ENCODE measurements at regions not wholly inside any gene's neighbourhood (a gene's known extent, or its start where the extent isn't known, plus 50 kb on each side); places are given as distances from the start of the nearest gene placed in this dataset.

GRCh38 chr15:30023798-30024295 is 58.9 kb upstream of the GOLGA8J start:
- Histone ChIP-seq H3K4me1 (replicated peaks in 1 of 4; ENCODE audit: control insufficient read depth in 3 of 4, insufficient read depth in 4 of 4, low read length in 3 of 4) (no peaks in the 10 kb centered on the region), H3K18ac (ENCODE audit: extremely low read depth, low read length) (no peak overlapping the region), H3K27me3 (replicated peaks in 1 of 4; ENCODE audit: control insufficient read depth in 3 of 4, extremely low read depth in 1 of 4, insufficient read depth in 3 of 4, low read length in 3 of 4) (no peaks in the 10 kb centered on the region), H2AK5ac (ENCODE audit: low read depth, low read length) (no peak overlapping the region), H3K4me3 (ENCODE audit: extremely low read depth in 1 of 4, insufficient read depth in 2 of 4, low read depth in 3 of 4, low read length in 4 of 4) (no peak overlapping the region), H3K23ac (ENCODE audit: insufficient read length) (no peak overlapping the region), H3K9ac (replicated peaks in 1 of 4; ENCODE audit: extremely low read depth in 1 of 4, low read depth in 3 of 4, low read length in 3 of 4) (no peak overlapping the region), H2BK20ac (ENCODE audit: low read length) (no peak overlapping the region), H4K8ac (ENCODE audit: extremely low read depth, insufficient read depth, low read length) (no peak overlapping the region), H2BK15ac (ENCODE audit: low read length) (no peak overlapping the region), H3K14ac (ENCODE audit: insufficient read length) (no peak overlapping the region), H2BK5ac (ENCODE audit: low read depth, low read length) (no peak overlapping the region), H2AFZ (ENCODE audit: low read length) (no peak overlapping the region), H3K23me2 (ENCODE audit: low read depth, low read length) (no peaks in the 10 kb centered on the region), H3K4me2 (ENCODE audit: insufficient read depth in 1 of 2, low read depth in 2 of 2, low read length in 2 of 2) (no peak overlapping the region), H3K79me1 (ENCODE audit: low read depth, low read length) (no peaks in the 10 kb centered on the region), H3K4ac (replicated peaks; ENCODE audit: insufficient read length, low read depth, low read length) (no peak overlapping the region), H2BK12ac (ENCODE audit: low read depth, low read length) (no peak overlapping the region), H3K56ac (replicated peaks; ENCODE audit: insufficient read length, low read depth, low read length) (no peak overlapping the region), H3K79me2 (ENCODE audit: control insufficient read depth in 1 of 2, insufficient read depth in 2 of 2, low read length in 2 of 2) (no peaks in the 10 kb centered on the region), H3K36me3 (ENCODE audit: control insufficient read depth in 2 of 4, insufficient read depth in 4 of 4, low read length in 3 of 4) (no peaks in the 10 kb centered on the region), H4K20me1 (replicated peaks in 1 of 2; ENCODE audit: control insufficient read depth in 1 of 2, insufficient read depth in 2 of 2, low read length in 2 of 2) (no peaks in the 10 kb centered on the region), H4K91ac (replicated peaks; ENCODE audit: insufficient read length, low read length) (no peak overlapping the region), H4K5ac (ENCODE audit: insufficient read length, low read depth, low read length) (no peak overlapping the region), H3K27ac (ENCODE audit: low read depth, low read length) (no peak overlapping the region), H3K9me3 (ENCODE audit: insufficient read depth in 2 of 2, low read depth in 1 of 2, low read length in 1 of 2) (no peaks in the 10 kb centered on the region), H2BK120ac (replicated peaks; ENCODE audit: low read depth, low read length) (no peak overlapping the region)
- ChIA-PET POLR2A (ENCODE audit: partially characterized antibody) (no interaction called here), CTCF (ENCODE audit: partially characterized antibody) (no interaction called here)
- DNase-seq (ENCODE audit: low read depth in 1 of 2, low spot score in 2 of 2) (no peak), FAIRE-seq (no peak)
- 84% methylated on average over 6 of the region's 6 CpGs; no CpG with 5 or more reads in 1 of the 2 experiments for WGBS, 2 experiments (ENCODE audit: extremely low coverage in 1 of 2, insufficient coverage in 1 of 2, insufficient read length in 1 of 2, insufficient replicate concordance in 2 of 2, low coverage in 1 of 2, low lambda C conversion rate in 2 of 2, missing lambda C conversion rate in 1 of 2)
- TF ChIP-seq TCF12 (IDR thresholded peaks at IDR 0.05; ENCODE audit: low read depth, low read length) (no peak), RNF2 (IDR thresholded peaks at IDR 0.05; ENCODE audit: borderline replicate concordance, low read depth, low read length, missing control alignments, poor library complexity, severe bottlenecking) (no peak), RAD21 (IDR thresholded peaks at IDR 0.05 in 1 of 2, conservative IDR thresholded peaks at IDR 0.05 in 1 of 2; ENCODE audit: low read depth in 2 of 2, low read length in 2 of 2) (no peak), TBP (IDR thresholded peaks at IDR 0.05; ENCODE audit: low read depth, low read length) (no peak), RBBP5 (IDR thresholded peaks at IDR 0.05; ENCODE audit: borderline replicate concordance, low read depth, low read length) (no peak), BCL11A (IDR thresholded peaks at IDR 0.05; ENCODE audit: low read depth in 2 of 2, low read length in 2 of 2) (no peak), POLR2A (IDR thresholded peaks at IDR 0.05; ENCODE audit: control extremely low read depth in 1 of 2, low read depth in 2 of 2, low read length in 2 of 2) (no peak), YY1 (IDR thresholded peaks at IDR 0.05; ENCODE audit: low read depth, low read length) (no peak), EZH2 (IDR thresholded peaks at IDR 0.05; ENCODE audit: low read depth, low read length, severe bottlenecking) (no peak)
